Endothelial cell of umbilical vein (primary cell): ENCODE measurements at regions not wholly inside any gene's neighbourhood (a gene's known extent, or its start where the extent isn't known, plus 50 kb on each side); places are given as distances from the start of the nearest gene placed in this dataset.

ENCODE experiments used
- BruUV-seq: library from RNA; stranded (reverse); fragments of 400-500 nt; replicated peaks from 2 replicates; lab custom pipeline; 2021; lab: Mats Ljungman, UMichigan
- CTCF ChIA-PET: fragments of 300-600, 350-600 bp; sonication (Branson Sonifier 250); formaldehyde crosslinking; loops from one replicate; lab custom pipeline; 2021; ENCODE audit warnings: antibody characterized with exemption, inconsistent platforms; lab: Charles Lee
- POLR2A ChIA-PET: fragments of 300-600, 350-600 bp; sonication (Branson Sonifier 250); formaldehyde crosslinking; loops from one replicate; lab custom pipeline; 2021; ENCODE audit warnings: antibody characterized with exemption, inconsistent platforms; lab: Charles Lee
- DNase-seq: peaks from one replicate; pipeline ENCODE4 v3.0.0-alpha.2; 2011; ENCODE audit warnings: low read depth, low spot score
- FAIRE-seq: peaks from 2 replicates; lab custom pipeline; 2011; peaks lifted over from hg19 to GRCh38; lab: Jason Lieb, UNC
- H2AFZ ChIP-seq: 2 replicates; pipeline ENCODE4 v1.6.0; 2012; ENCODE audit warnings: low read depth, low read length, control low read depth, inconsistent platforms
- H3K27ac ChIP-seq: 2 replicates; pipeline ENCODE4 v1.5.1; 2011; ENCODE audit warnings: low read depth, mild to moderate bottlenecking, control low read depth, low read length, moderate library complexity; ENCODE audit not compliant: insufficient read depth
- H3K27me3 ChIP-seq, 2 experiments: 2 replicates each; pipeline versions ENCODE4 v1.6.0 to v1.6.1; 2011; ENCODE audit warnings: low read length in 2 of 2, mixed read lengths in 1 of 2; ENCODE audit not compliant: control insufficient read depth in 2 of 2, insufficient read depth in 2 of 2
- H3K36me3 ChIP-seq, 2 experiments: 2 replicates in 1 of 2; 3 replicates in 1 of 2; pipeline ENCODE4 v1.5.1; 2011; ENCODE audit warnings: low read length in 2 of 2, mild to moderate bottlenecking in 1 of 2, moderate library complexity in 1 of 2; ENCODE audit not compliant: control insufficient read depth in 2 of 2, insufficient read depth in 2 of 2; ENCODE audit errors: extremely low read depth in 1 of 2
- H3K4me1 ChIP-seq: 3 replicates; pipeline ENCODE4 v1.5.1; 2011; ENCODE audit warnings: mild to moderate bottlenecking, low read length; ENCODE audit not compliant: control insufficient read depth, insufficient read depth; ENCODE audit errors: extremely low read depth
- H3K4me2 ChIP-seq: 2 replicates; pipeline ENCODE4 v1.6.1; 2011; ENCODE audit warnings: low read length, control low read depth, mixed read lengths; ENCODE audit not compliant: insufficient read depth
- H3K4me3 ChIP-seq, 3 experiments: fragments of 200-600 bp in 1 of 3; sonication (generic), shearing (Covaris generic) in 1 of 3; replicated peaks in 1 of 3; 2 replicates each; pipeline ENCODE4 v1.5.1; 2011 to 2016; ENCODE audit warnings: control low read depth in 3 of 3, low read length in 3 of 3, mild to moderate bottlenecking in 2 of 3, inconsistent platforms in 1 of 3, low read depth in 1 of 3, moderate library complexity in 1 of 3; ENCODE audit not compliant: insufficient read depth in 1 of 3
- H3K79me2 ChIP-seq: 2 replicates; pipeline ENCODE4 v1.6.0; 2012; ENCODE audit warnings: low read length, inconsistent platforms; ENCODE audit not compliant: control insufficient read depth, insufficient read depth
- H3K9ac ChIP-seq: replicated peaks from 2 replicates; pipeline ENCODE3; 2011; ENCODE audit warnings: low read length, control low read depth; ENCODE audit not compliant: insufficient read depth; ENCODE audit errors: extremely low read depth
- H3K9me1 ChIP-seq: replicated peaks from 3 replicates; pipeline ENCODE4 v1.6.0; 2011; ENCODE audit warnings: mild to moderate bottlenecking, low read length; ENCODE audit not compliant: control insufficient read depth, insufficient read depth; ENCODE audit errors: extremely low read depth
- H3K9me3 ChIP-seq: replicated peaks from 2 replicates; pipeline ENCODE4 v1.5.1; 2012; ENCODE audit warnings: low read length, inconsistent platforms; ENCODE audit not compliant: control insufficient read depth, insufficient read depth
- H4K20me1 ChIP-seq: replicated peaks from 2 replicates; pipeline ENCODE3; 2011; ENCODE audit warnings: mild to moderate bottlenecking, low read length; ENCODE audit not compliant: control insufficient read depth, insufficient read depth; ENCODE audit errors: extremely low read depth
- CTCF ChIP-seq, 2 donors: IDR thresholded peaks; 1 replicate in 1 of 2; 2 replicates in 1 of 2; pipeline ENCODE4 v1.5.1; 2011; ENCODE audit warnings: low read length in 2 of 2, mild to moderate bottlenecking in 2 of 2, moderate library complexity in 2 of 2, control low read depth in 1 of 2, inconsistent platforms in 1 of 2, low read depth in 1 of 2; ENCODE audit not compliant: insufficient read depth in 1 of 2; ENCODE audit errors: extremely low read depth in 1 of 2
- EZH2 ChIP-seq: IDR thresholded peaks from 2 replicates; pipeline ENCODE4 v1.6.1; 2012; ENCODE audit warnings: borderline replicate concordance, low read depth, mild to moderate bottlenecking, moderate library complexity, low read length, inconsistent platforms; ENCODE audit not compliant: severe bottlenecking
- FOS ChIP-seq: IDR thresholded peaks from 2 replicates; pipeline ENCODE4 v1.6.1; 2011; ENCODE audit warnings: mild to moderate bottlenecking, low read length, moderate library complexity, borderline replicate concordance; ENCODE audit not compliant: insufficient read depth
- GATA2 ChIP-seq: IDR thresholded peaks from 2 replicates; pipeline ENCODE4 v1.7.0; 2011; ENCODE audit warnings: low read depth, mild to moderate bottlenecking, moderate library complexity, mixed read lengths, low read length; ENCODE audit not compliant: insufficient read length, insufficient read depth
- JUN ChIP-seq: IDR thresholded peaks from 2 replicates; pipeline ENCODE4 v1.6.1; 2011; ENCODE audit warnings: borderline replicate concordance, low read depth; ENCODE audit not compliant: insufficient read length, insufficient read depth
- MAX ChIP-seq: IDR thresholded peaks from 2 replicates; pipeline ENCODE4 v1.6.1; 2011; ENCODE audit not compliant: insufficient read depth, insufficient read length
- MYC ChIP-seq: IDR thresholded peaks from one replicate; pipeline ENCODE4 v1.6.1; 2011; ENCODE audit warnings: mild to moderate bottlenecking, low read depth, low read length
- POLR2A ChIP-seq: IDR thresholded peaks from 2 replicates; pipeline ENCODE4 v1.6.1; 2012; ENCODE audit warnings: low read depth, mild to moderate bottlenecking, control low read depth, low read length
- POLR2AphosphoS5 ChIP-seq: IDR thresholded peaks from 2 replicates; pipeline ENCODE4 v1.6.1; 2012; ENCODE audit warnings: low read depth, mild to moderate bottlenecking, control low read depth, low read length, moderate library complexity; ENCODE audit not compliant: insufficient read depth
- dilution Hi-C: fragments of 300-500 bp; cut with MboI; formaldehyde crosslinking; loops from one replicate; pipeline ENCODE4 v1.15.0; 2019; ENCODE audit warnings: low sequenced_read_pairs; ENCODE audit not compliant: extremely low pct_ligation_motif_present
- intact Hi-C: fragments of 100-400 bp; cut with micrococcal nuclease; formaldehyde crosslinking; loops from one replicate; pipeline ENCODE4 v1.10.0; 2022

- Histone ChIP-seq H3K4me3 (no peak overlapping the region), H3K9me1 (no peaks in the 10 kb centered on the region), H3K9me3 (no peaks in the 10 kb centered on the region), H3K4me2 (no peak overlapping the region), H3K9ac (no peak overlapping the region), H4K20me1 (no peaks in the 10 kb centered on the region), H3K79me2 (no peaks in the 10 kb centered on the region), H3K36me3 (no peaks in the 10 kb centered on the region), H2AFZ (no peak overlapping the region), H3K4me1 (no peaks in the 10 kb centered on the region), H3K27ac (no peak overlapping the region), H3K27me3 (peaks cover 0 to 2% of the 10 kb centered on the region in 2 experiments)
- TF ChIP-seq GATA2: no peak
- no peak for TF ChIP-seq POLR2AphosphoS5
- TF ChIP-seq MYC: no peak
- TF ChIP-seq EZH2: no peak
- no peak for TF ChIP-seq JUN
- TF ChIP-seq POLR2A: no peak
- TF ChIP-seq FOS: no peak
- no peak for TF ChIP-seq MAX
- TF ChIP-seq CTCF (IDR thresholded peaks at IDR 0.05; ENCODE audit: extremely low read depth in 1 of 2, insufficient read depth in 1 of 2, low read depth in 1 of 2, low read length in 2 of 2): no peak
- dilution Hi-C loops (no loop called here), intact Hi-C loops (no loop called here)
- ChIA-PET POLR2A (no interaction called here), CTCF (interaction anchor here (0.9 kb wide), 1 partner anchor 44 kb away, joined by 3 read pairs; no protein-coding TSS in a partner anchor)
- no peak for FAIRE-seq
- DNase-seq: no peak
- BruUV-seq: no TSS peak
Measured at GRCh38 chr3:28711293-28711692, 362.7 kb upstream of the AZI2 start.
